ENCODE measurements at regions not wholly inside any gene's neighbourhood (a gene's known extent, or its start where the extent isn't known, plus 50 kb on each side); places are given as distances from the start of the nearest gene placed in this dataset.
A peak's percentile ranks its signal among the peaks of the same experiment; 100 is the strongest.

DNA sequence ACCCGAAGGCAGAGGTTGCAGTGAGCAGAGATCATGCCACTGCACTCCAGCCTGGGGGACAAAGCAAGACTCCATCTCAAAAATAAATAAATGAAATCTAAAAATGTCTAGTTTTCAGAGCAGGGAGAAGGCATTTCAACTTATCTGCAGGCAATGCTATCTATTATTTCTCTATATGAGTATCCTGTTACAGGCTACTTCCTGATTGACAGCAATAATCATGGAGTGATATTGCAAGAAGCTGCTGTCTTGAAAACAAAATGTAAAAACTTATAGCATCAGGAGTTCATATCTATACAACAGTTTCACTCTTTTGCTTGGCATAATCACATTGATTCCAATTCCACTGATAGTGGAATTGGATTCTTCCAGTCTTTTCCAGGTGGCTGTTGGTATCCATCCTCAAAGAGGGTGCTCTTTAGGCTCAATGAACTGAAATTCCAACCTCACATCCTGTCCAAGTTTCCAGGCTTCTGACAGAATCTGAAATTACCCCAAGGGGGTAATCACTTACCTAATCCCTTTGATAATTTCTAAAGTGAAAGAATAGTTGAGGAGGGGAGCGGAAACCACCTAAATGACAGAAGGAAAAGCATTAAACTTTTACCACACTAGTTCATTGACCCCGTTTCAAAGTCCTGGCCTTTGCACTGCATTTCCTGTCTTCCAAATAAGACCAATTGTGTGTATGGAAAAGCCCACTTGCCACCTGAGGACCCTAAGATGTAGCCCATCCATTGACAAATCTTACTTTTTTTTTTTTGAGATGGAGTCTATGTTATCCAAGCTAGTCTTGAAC, 107.6 kb downstream of the GLUL start:
- H3K4me3 ChIP-seq (replicated peaks in 1 of 3; ENCODE audit: insufficient read depth in 1 of 3, low read depth in 2 of 3, low read length in 3 of 3) = no peak overlapping the region
- no peak overlapping the region for H2AFZ ChIP-seq (ENCODE audit: low read length)
- H3K36me3 ChIP-seq (replicated peaks in 1 of 2; ENCODE audit: control insufficient read depth in 1 of 2, insufficient read depth in 2 of 2, low read length in 2 of 2) = no peaks in the 10 kb centered on the region
- in situ Hi-C loops (cut with HindIII; ENCODE audit: extremely low pct_ligation_motif_present, low pct_unique_long_range_greater_than_20kb) = no loop called here
- peak overlapping the region; percentile 25 for H3K4me2 ChIP-seq (ENCODE audit: low read depth, low read length)
- no peak for DNase-seq (ENCODE audit: low spot score)
- CTCF ChIA-PET (ENCODE audit: low intra/inter-chr PET ratio, low total read pairs) = no interaction called here
- intact Hi-C loops (cut with micrococcal nuclease; ENCODE audit: unreplicated experiment) = no loop called here
- peak; percentile 43 for FAIRE-seq
- no peaks in the 10 kb centered on the region for H3K79me2 ChIP-seq (ENCODE audit: insufficient read depth, low read length)
- H3K27me3 ChIP-seq (ENCODE audit: control insufficient read depth in 1 of 2, insufficient read depth in 2 of 2, low read length in 2 of 2) = no peaks in the 10 kb centered on the region
- POLR2A ChIA-PET = interaction anchor here (1.0 to 1.5 kb wide), 2 partner anchors 13 to 18 kb away, joined by 3 read pairs; no protein-coding TSS in a partner anchor
- peak overlapping the region; percentile 30 for H3K27ac ChIP-seq (ENCODE audit: extremely low read length, insufficient read depth, low read length)
- H4K20me1 ChIP-seq (ENCODE audit: insufficient read depth, low read length) = no peaks in the 10 kb centered on the region
- 0 out of 2 replicates have a peak, but pooled peaks have one; percentile 28 for TF ChIP-seq HNF4A (CRISPR knock-in tag; IDR thresholded peaks at IDR 0.05)
- TF ChIP-seq, protein P1, sequence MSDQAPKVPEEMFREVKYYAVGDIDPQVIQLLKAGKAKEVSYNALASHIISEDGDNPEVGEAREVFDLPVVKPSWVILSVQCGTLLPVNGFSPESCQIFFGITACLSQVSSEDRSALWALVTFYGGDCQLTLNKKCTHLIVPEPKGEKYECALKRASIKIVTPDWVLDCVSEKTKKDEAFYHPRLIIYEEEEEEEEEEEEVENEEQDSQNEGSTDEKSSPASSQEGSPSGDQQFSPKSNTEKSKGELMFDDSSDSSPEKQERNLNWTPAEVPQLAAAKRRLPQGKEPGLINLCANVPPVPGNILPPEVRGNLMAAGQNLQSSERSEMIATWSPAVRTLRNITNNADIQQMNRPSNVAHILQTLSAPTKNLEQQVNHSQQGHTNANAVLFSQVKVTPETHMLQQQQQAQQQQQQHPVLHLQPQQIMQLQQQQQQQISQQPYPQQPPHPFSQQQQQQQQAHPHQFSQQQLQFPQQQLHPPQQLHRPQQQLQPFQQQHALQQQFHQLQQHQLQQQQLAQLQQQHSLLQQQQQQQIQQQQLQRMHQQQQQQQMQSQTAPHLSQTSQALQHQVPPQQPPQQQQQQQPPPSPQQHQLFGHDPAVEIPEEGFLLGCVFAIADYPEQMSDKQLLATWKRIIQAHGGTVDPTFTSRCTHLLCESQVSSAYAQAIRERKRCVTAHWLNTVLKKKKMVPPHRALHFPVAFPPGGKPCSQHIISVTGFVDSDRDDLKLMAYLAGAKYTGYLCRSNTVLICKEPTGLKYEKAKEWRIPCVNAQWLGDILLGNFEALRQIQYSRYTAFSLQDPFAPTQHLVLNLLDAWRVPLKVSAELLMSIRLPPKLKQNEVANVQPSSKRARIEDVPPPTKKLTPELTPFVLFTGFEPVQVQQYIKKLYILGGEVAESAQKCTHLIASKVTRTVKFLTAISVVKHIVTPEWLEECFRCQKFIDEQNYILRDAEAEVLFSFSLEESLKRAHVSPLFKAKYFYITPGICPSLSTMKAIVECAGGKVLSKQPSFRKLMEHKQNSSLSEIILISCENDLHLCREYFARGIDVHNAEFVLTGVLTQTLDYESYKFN (CRISPR knock-in tag; conservative IDR thresholded peaks at IDR 0.05) = peak; percentile 36; the same call in 1 of the 2 replicates
- TF ChIP-seq, protein P2, sequence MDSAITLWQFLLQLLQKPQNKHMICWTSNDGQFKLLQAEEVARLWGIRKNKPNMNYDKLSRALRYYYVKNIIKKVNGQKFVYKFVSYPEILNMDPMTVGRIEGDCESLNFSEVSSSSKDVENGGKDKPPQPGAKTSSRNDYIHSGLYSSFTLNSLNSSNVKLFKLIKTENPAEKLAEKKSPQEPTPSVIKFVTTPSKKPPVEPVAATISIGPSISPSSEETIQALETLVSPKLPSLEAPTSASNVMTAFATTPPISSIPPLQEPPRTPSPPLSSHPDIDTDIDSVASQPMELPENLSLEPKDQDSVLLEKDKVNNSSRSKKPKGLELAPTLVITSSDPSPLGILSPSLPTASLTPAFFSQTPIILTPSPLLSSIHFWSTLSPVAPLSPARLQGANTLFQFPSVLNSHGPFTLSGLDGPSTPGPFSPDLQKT (CRISPR knock-in tag; IDR thresholded peaks at IDR 0.05; ENCODE audit: borderline replicate concordance) = no peak
- TF ChIP-seq ZNF607 (CRISPR knock-in tag; IDR thresholded peaks at IDR 0.05; ENCODE audit: borderline replicate concordance) = no peak
- TF ChIP-seq ZNF678 (CRISPR knock-in tag; IDR thresholded peaks at IDR 0.05) = no peak
- no peak for TF ChIP-seq AGO1 (IDR thresholded peaks at IDR 0.05; ENCODE audit: low read depth, low read length, poor library complexity, severe bottlenecking)
- TF ChIP-seq GATAD2A (CRISPR knock-in tag; IDR thresholded peaks at IDR 0.05) = peak; percentile 49; the same call in 1 of the 2 replicates
- peak; percentile 50; the same call in 1 of the 2 replicates for TF ChIP-seq RXRB (CRISPR knock-in tag; IDR thresholded peaks at IDR 0.05; ENCODE audit: borderline replicate concordance)
- no peaks in the 10 kb centered on the region for H3K9me3 ChIP-seq (ENCODE audit: low read length)
- no TSS peak for BruUV-seq (replicated peaks)
- H3K4me1 ChIP-seq (ENCODE audit: insufficient read depth, low read length) = peaks cover 81% of the 10 kb centered on the region
- no peak overlapping the region for H3K9ac ChIP-seq (ENCODE audit: insufficient read depth, low read depth, low read length)
- 75% methylated on average over 3 of the region's 3 CpGs for WGBS (ENCODE audit: low lambda C conversion rate)
- ATAC-seq = no peak
